ENCODE measurements at regions not wholly inside any gene's neighbourhood (a gene's known extent, or its start where the extent isn't known, plus 50 kb on each side); places are given as distances from the start of the nearest gene placed in this dataset.
"Not testable (repeated sequence)": the region's sequence is repeated elsewhere in the genome, so short reads cannot be mapped to it uniquely, and the experiment has no call there.

- no peak overlapping the region for H3K27ac Mint-ChIP-seq (ENCODE audit: unreplicated experiment)
- CTCF ChIA-PET, result interaction anchor here (0.7 kb wide), 1 partner anchor 830 kb away, joined by 3 read pairs; no protein-coding TSS in a partner anchor
- no peaks in the 10 kb centered on the region for H3K4me1 Mint-ChIP-seq (ENCODE audit: low read depth, unreplicated experiment)
- intact Hi-C loops (cut with micrococcal nuclease; ENCODE audit: unreplicated experiment), result no loop called here
- TF ChIP-seq CTCF (IDR thresholded peaks at IDR 0.05; ENCODE audit: unreplicated experiment), result no peak
- no peak for DNase-seq
- H3K9me3 Mint-ChIP-seq (ENCODE audit: low read depth, unreplicated experiment), result peaks cover 16% of the 10 kb centered on the region
- no peaks in the 10 kb centered on the region for H3K36me3 Mint-ChIP-seq (ENCODE audit: insufficient read depth, unreplicated experiment)
- no peaks in the 10 kb centered on the region for H3K27me3 Mint-ChIP-seq (ENCODE audit: unreplicated experiment)
- H3K4me3 Mint-ChIP-seq (ENCODE audit: low read depth, unreplicated experiment), result no peak overlapping the region
- BruUV-seq (replicated peaks), result no TSS peak
Measured at GRCh38 chr5:18534119-18534518, 899.9 kb downstream of the TAF11L14 start.

GRCh38 chr5:18535753-18536152, 901.5 kb downstream of the TAF11L14 start:
- H3K4me3 Mint-ChIP-seq (ENCODE audit: low read depth, unreplicated experiment); H3K27ac Mint-ChIP-seq (ENCODE audit: unreplicated experiment); H3K4me1 Mint-ChIP-seq (ENCODE audit: low read depth, unreplicated experiment); BruUV-seq (replicated peaks); DNase-seq; H3K36me3 Mint-ChIP-seq (ENCODE audit: insufficient read depth, unreplicated experiment); CTCF ChIA-PET; H3K27me3 Mint-ChIP-seq (ENCODE audit: unreplicated experiment); intact Hi-C loops (cut with micrococcal nuclease; ENCODE audit: unreplicated experiment): not testable (repeated sequence)
- peaks cover 18% of the 10 kb centered on the region for H3K9me3 Mint-ChIP-seq (ENCODE audit: low read depth, unreplicated experiment)

GRCh38 chr5:18544421-18544820, 910.2 kb downstream of the TAF11L14 start:
- CTCF ChIA-PET, result no interaction called here
- no peak overlapping the region for H3K27ac Mint-ChIP-seq (ENCODE audit: unreplicated experiment)
- intact Hi-C loops (cut with micrococcal nuclease; ENCODE audit: unreplicated experiment), result no loop called here
- no peak for TF ChIP-seq CTCF (IDR thresholded peaks at IDR 0.05; ENCODE audit: unreplicated experiment)
- H3K4me1 Mint-ChIP-seq (ENCODE audit: low read depth, unreplicated experiment), result no peaks in the 10 kb centered on the region
- H3K4me3 Mint-ChIP-seq (ENCODE audit: low read depth, unreplicated experiment), result no peak overlapping the region
- no peaks in the 10 kb centered on the region for H3K36me3 Mint-ChIP-seq (ENCODE audit: insufficient read depth, unreplicated experiment)
- no peak for DNase-seq
- BruUV-seq (replicated peaks), result no TSS peak
- no peaks in the 10 kb centered on the region for H3K27me3 Mint-ChIP-seq (ENCODE audit: unreplicated experiment)
- peaks cover 8% of the 10 kb centered on the region for H3K9me3 Mint-ChIP-seq (ENCODE audit: low read depth, unreplicated experiment)

GRCh38 chr5:18546591-18546990, 912.3 kb downstream of the TAF11L14 start:
- Mint-ChIP-seq H3K27me3 (ENCODE audit: unreplicated experiment) (no peaks in the 10 kb centered on the region), H3K9me3 (ENCODE audit: low read depth, unreplicated experiment) (peaks cover 11% of the 10 kb centered on the region), H3K36me3 (ENCODE audit: insufficient read depth, unreplicated experiment) (no peaks in the 10 kb centered on the region), H3K4me1 (ENCODE audit: low read depth, unreplicated experiment) (no peaks in the 10 kb centered on the region), H3K27ac (ENCODE audit: unreplicated experiment) (no peak overlapping the region), H3K4me3 (ENCODE audit: low read depth, unreplicated experiment) (no peak overlapping the region)
- DNase-seq, result no peak
- BruUV-seq (replicated peaks), result no TSS peak
- CTCF ChIA-PET, result no interaction called here
- no peak for TF ChIP-seq CTCF (IDR thresholded peaks at IDR 0.05; ENCODE audit: unreplicated experiment)
- intact Hi-C loops (cut with micrococcal nuclease; ENCODE audit: unreplicated experiment), result no loop called here

GRCh38 chr5:18551716-18552115, 917.5 kb downstream of the TAF11L14 start:
- no TSS peak for BruUV-seq (replicated peaks)

More at GRCh38 chr5:18551716-18552115, 917.5 kb downstream of the TAF11L14 start:
- H3K9me3 Mint-ChIP-seq (ENCODE audit: low read depth, unreplicated experiment), result peaks cover 14% of the 10 kb centered on the region
- no peak for DNase-seq
- H3K4me3 Mint-ChIP-seq (ENCODE audit: low read depth, unreplicated experiment), result no peak overlapping the region
- CTCF ChIA-PET, result no interaction called here
- H3K27me3 Mint-ChIP-seq (ENCODE audit: unreplicated experiment), result no peaks in the 10 kb centered on the region
- intact Hi-C loops (cut with micrococcal nuclease; ENCODE audit: unreplicated experiment), result no loop called here
- H3K27ac Mint-ChIP-seq (ENCODE audit: unreplicated experiment), result no peak overlapping the region
- no peaks in the 10 kb centered on the region for H3K36me3 Mint-ChIP-seq (ENCODE audit: insufficient read depth, unreplicated experiment)
- TF ChIP-seq CTCF (IDR thresholded peaks at IDR 0.05; ENCODE audit: unreplicated experiment), result no peak
- no peaks in the 10 kb centered on the region for H3K4me1 Mint-ChIP-seq (ENCODE audit: low read depth, unreplicated experiment)
